CD14-positive monocyte (primary cell): ENCODE measurements at regions not wholly inside any gene's neighbourhood (a gene's known extent, or its start where the extent isn't known, plus 50 kb on each side); places are given as distances from the start of the nearest gene placed in this dataset.

Experiments used
- DNase-seq, 3 donors: peaks; one replicate each; pipeline ENCODE4 v3.0.0-alpha.2; 2011 to 2022
- H2AFZ ChIP-seq: 2 replicates; pipeline ENCODE4 v1.6.0; 2012; ENCODE audit warnings: mild to moderate bottlenecking, low read depth, low read length, inconsistent platforms; ENCODE audit not compliant: insufficient read depth, poor library complexity, severe bottlenecking
- H3K27ac ChIP-seq, 2 donors: 1 replicate in 1 of 2; 2 replicates in 1 of 2; pipeline ENCODE4 v1.5.1; 2012 to 2013; ENCODE audit warnings: low read length in 2 of 2, control low read depth in 1 of 2, inconsistent platforms in 1 of 2, low read depth in 1 of 2, mild to moderate bottlenecking in 1 of 2
- H3K27me3 ChIP-seq, 2 donors: one replicate each; pipeline versions ENCODE4 v1.6.0 to v1.6.1; 2011 to 2013; ENCODE audit warnings: low read length in 2 of 2; ENCODE audit not compliant: control insufficient read depth in 2 of 2, insufficient read depth in 2 of 2
- H3K36me3 ChIP-seq, 2 donors: replicated peaks in 1 of 2; 1 replicate in 1 of 2; 2 replicates in 1 of 2; pipeline versions ENCODE4 v1.5.1 to v1.6.1; 2012 to 2013; ENCODE audit warnings: low read length in 2 of 2, control low read depth in 1 of 2, inconsistent platforms in 1 of 2, mild to moderate bottlenecking in 1 of 2; ENCODE audit not compliant: insufficient read depth in 2 of 2, control insufficient read depth in 1 of 2
- H3K4me1 ChIP-seq, 2 donors: 1 replicate in 1 of 2; 2 replicates in 1 of 2; pipeline versions ENCODE4 v1.5.1 to v1.6.1; 2012 to 2013; ENCODE audit warnings: low read length in 2 of 2, control low read depth in 1 of 2, inconsistent platforms in 1 of 2, mild to moderate bottlenecking in 1 of 2, moderate library complexity in 1 of 2; ENCODE audit not compliant: insufficient read depth in 2 of 2, control insufficient read depth in 1 of 2
- H3K4me2 ChIP-seq: replicated peaks from 2 replicates; pipeline ENCODE3; 2012; ENCODE audit warnings: low read length, moderate library complexity, mild to moderate bottlenecking; ENCODE audit not compliant: poor library complexity, severe bottlenecking; ENCODE audit errors: extremely low read depth
- H3K4me3 ChIP-seq, 3 experiments: fragments of 200-600 bp in 1 of 3; sonication (generic) in 1 of 3; replicated peaks in 1 of 3; 1 replicate in 2 of 3; 2 replicates in 1 of 3; pipeline ENCODE4 v1.5.1; 2011 to 2013; ENCODE audit warnings: low read length in 3 of 3, mild to moderate bottlenecking in 3 of 3, control low read depth in 2 of 3, low read depth in 2 of 3, inconsistent platforms in 1 of 3, moderate library complexity in 1 of 3
- H3K79me2 ChIP-seq: 2 replicates; pipeline ENCODE4 v1.6.0; 2012; ENCODE audit warnings: mild to moderate bottlenecking, control low read depth, inconsistent platforms, low read length, moderate library complexity; ENCODE audit not compliant: insufficient read depth
- H3K9ac ChIP-seq: 2 replicates; pipeline ENCODE4 v1.6.0; 2017; ENCODE audit warnings: low read length, mild to moderate bottlenecking; ENCODE audit not compliant: insufficient read depth, poor library complexity, severe bottlenecking
- H3K9me3 ChIP-seq, 2 donors: replicated peaks in 1 of 2; 1 replicate in 1 of 2; 2 replicates in 1 of 2; pipeline versions ENCODE4 v1.5.1 to v1.6.1; 2012 to 2013; ENCODE audit warnings: low read length in 2 of 2, control low read depth in 1 of 2; ENCODE audit not compliant: control insufficient read depth in 1 of 2, insufficient read depth in 1 of 2
- H4K20me1 ChIP-seq: 2 replicates; pipeline ENCODE4 v1.6.0; 2012; ENCODE audit warnings: mild to moderate bottlenecking, low read length, control low read depth, moderate library complexity; ENCODE audit not compliant: insufficient read depth
- H3K27ac Mint-ChIP-seq, 7 donors: one replicate each; pipeline ENCODE4 v1.8.0; 2020; ENCODE audit warnings: mild to moderate bottlenecking in 7 of 7, mixed read lengths in 7 of 7, moderate library complexity in 6 of 7, inconsistent platforms in 2 of 7
- H3K27me3 Mint-ChIP-seq, 3 donors: one replicate each; pipeline ENCODE4 v1.8.0; 2021 to 2022; ENCODE audit warnings: low read depth in 3 of 3, mild to moderate bottlenecking in 3 of 3, mixed read lengths in 3 of 3, moderate library complexity in 3 of 3, inconsistent platforms in 1 of 3
- H3K36me3 Mint-ChIP-seq, 2 donors: one replicate each; pipeline ENCODE4 v1.8.0; 2020; ENCODE audit warnings: mixed read lengths in 2 of 2, inconsistent platforms in 1 of 2, mild to moderate bottlenecking in 1 of 2
- H3K4me1 Mint-ChIP-seq: one replicate; pipeline ENCODE4 v1.8.0; 2020; ENCODE audit warnings: mild to moderate bottlenecking, mixed read lengths
- H3K4me3 Mint-ChIP-seq, 2 donors: one replicate each; pipeline ENCODE4 v1.8.0; 2020; ENCODE audit warnings: mild to moderate bottlenecking in 2 of 2, mixed read lengths in 2 of 2, moderate library complexity in 1 of 2
- H3K9me3 Mint-ChIP-seq, 7 donors: one replicate each; pipeline ENCODE4 v1.8.0; 2020 to 2022; ENCODE audit warnings: mixed read lengths in 7 of 7, mild to moderate bottlenecking in 6 of 7, moderate library complexity in 6 of 7, inconsistent platforms in 2 of 7
- CTCF ChIP-seq: fragments of 200-600 bp; IDR thresholded peaks from one replicate; pipeline ENCODE4 v1.8.0; 2022; ENCODE audit warnings: antibody characterized with exemption, mild to moderate bottlenecking
- whole genome bisulfite sequencing: methylation state at CpG from one replicate; pipeline ENCODE4 v1.1.5; 2013; ENCODE audit warnings: missing lambda C conversion rate; ENCODE audit not compliant: insufficient coverage; 5-methylcytosine and 5-hydroxymethylcytosine counted together
- intact Hi-C, 2 donors: fragments of 100-400 bp; cut with micrococcal nuclease; formaldehyde crosslinking; loops; one replicate each; pipeline versions ENCODE4 v1.15.0 to v1.15.1; 2023

- Histone ChIP-seq H3K4me2 (no peak overlapping the region), H3K4me3 (no peak overlapping the region), H3K36me3 (no peaks in the 10 kb centered on the region), H3K9ac (no peak overlapping the region), H3K4me1 (no peaks in the 10 kb centered on the region), H4K20me1 (no peaks in the 10 kb centered on the region), H3K9me3 (no peaks in the 10 kb centered on the region), H3K27me3 (no peaks in the 10 kb centered on the region), H3K79me2 (no peaks in the 10 kb centered on the region), H3K27ac (no peak overlapping the region), H2AFZ (no peak overlapping the region)
- Mint-ChIP-seq H3K27me3 (peaks cover 0 to 2% (median 2%) of the 10 kb centered on the region in 3 donors), H3K27ac (no peak overlapping the region), H3K4me1 (no peaks in the 10 kb centered on the region), H3K36me3 (no peaks in the 10 kb centered on the region), H3K9me3 (peaks cover 0 to 8% (median 3%) of the 10 kb centered on the region in 7 donors), H3K4me3 (no peak overlapping the region)
- 100% methylated on average over 1 of the region's 7 CpGs for WGBS
- intact Hi-C loops: no loop called here
- no peak for TF ChIP-seq CTCF
- no peak for DNase-seq
These were observed 667.7 kb downstream of the DIAPH3 start for GRCh38 chr13:59495936-59496512.

GRCh38 chr13:59497621-59498247 is 666.0 kb downstream of the DIAPH3 start:
- H4K20me1 ChIP-seq: no peaks in the 10 kb centered on the region
- H3K4me1 ChIP-seq: no peaks in the 10 kb centered on the region
- TF ChIP-seq CTCF: no peak
- H3K79me2 ChIP-seq: no peaks in the 10 kb centered on the region
- H3K27ac ChIP-seq: no peak overlapping the region
- no peak for DNase-seq
- Mint-ChIP-seq H3K27ac (peak overlapping the region in 1 of 7 donors; percentile 7), H3K4me1 (no peaks in the 10 kb centered on the region), H3K27me3 (peaks cover 0 to 2% (median under 1%) of the 10 kb centered on the region in 3 donors), H3K9me3 (peaks cover 0 to 8% (median 3%) of the 10 kb centered on the region in 7 donors), H3K4me3 (no peak overlapping the region), H3K36me3 (no peaks in the 10 kb centered on the region)
- H3K9ac ChIP-seq: no peak overlapping the region
- 83% methylated on average over 1 of the region's 4 CpGs for WGBS
- no peak overlapping the region for H3K4me2 ChIP-seq
- H3K4me3 ChIP-seq: no peak overlapping the region
- no peaks in the 10 kb centered on the region for H3K27me3 ChIP-seq
- H2AFZ ChIP-seq: no peak overlapping the region
- H3K36me3 ChIP-seq: no peaks in the 10 kb centered on the region
- H3K9me3 ChIP-seq: no peaks in the 10 kb centered on the region
- intact Hi-C loops: no loop called here
